ENCODE measurements at regions not wholly inside any gene's neighbourhood (a gene's known extent, or its start where the extent isn't known, plus 50 kb on each side); places are given as distances from the start of the nearest gene placed in this dataset.

DNA sequence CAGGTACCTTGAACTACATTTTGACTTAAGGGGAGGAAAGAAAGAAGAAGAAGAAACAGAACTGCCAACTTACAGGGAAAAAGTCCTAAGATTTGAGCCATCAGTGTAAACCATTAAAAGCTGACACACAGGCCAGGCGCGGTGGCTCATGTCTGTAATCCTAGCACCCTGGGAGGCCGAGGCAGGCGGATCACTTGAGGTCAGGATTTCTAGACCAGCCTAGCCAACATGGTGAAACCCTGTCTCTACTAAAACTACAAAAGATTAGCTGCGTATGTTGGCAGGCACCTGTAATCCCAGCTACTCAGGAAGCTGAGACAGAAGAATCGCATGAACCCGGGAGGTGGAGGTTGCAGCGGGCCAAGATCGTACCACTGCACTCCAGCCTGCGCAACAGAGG lies 389.7 kb upstream of the FAM241A start:
- H3K4me3 ChIP-seq (ENCODE audit: low read length in 3 of 3) = no peak overlapping the region
- H3K9me3 ChIP-seq (ENCODE audit: control insufficient read depth in 3 of 3, low read length in 3 of 3) = no peaks in the 10 kb centered on the region
- no peak overlapping the region for H3K27ac ChIP-seq (ENCODE audit: low read depth, low read length)
- no peak overlapping the region for H3K9ac ChIP-seq (ENCODE audit: low read depth in 1 of 3, low read length in 3 of 3)
- H3K27me3 ChIP-seq (ENCODE audit: control insufficient read depth in 3 of 3, insufficient read depth in 3 of 3, low read length in 3 of 3) = no peaks in the 10 kb centered on the region
- no peaks in the 10 kb centered on the region for H3K36me3 ChIP-seq (ENCODE audit: control insufficient read depth in 3 of 3, insufficient read depth in 3 of 3, low read length in 3 of 3)
- H3K4me1 ChIP-seq (ENCODE audit: control insufficient read depth in 3 of 3, insufficient read depth in 3 of 3, low read length in 3 of 3) = no peaks in the 10 kb centered on the region

DNA sequence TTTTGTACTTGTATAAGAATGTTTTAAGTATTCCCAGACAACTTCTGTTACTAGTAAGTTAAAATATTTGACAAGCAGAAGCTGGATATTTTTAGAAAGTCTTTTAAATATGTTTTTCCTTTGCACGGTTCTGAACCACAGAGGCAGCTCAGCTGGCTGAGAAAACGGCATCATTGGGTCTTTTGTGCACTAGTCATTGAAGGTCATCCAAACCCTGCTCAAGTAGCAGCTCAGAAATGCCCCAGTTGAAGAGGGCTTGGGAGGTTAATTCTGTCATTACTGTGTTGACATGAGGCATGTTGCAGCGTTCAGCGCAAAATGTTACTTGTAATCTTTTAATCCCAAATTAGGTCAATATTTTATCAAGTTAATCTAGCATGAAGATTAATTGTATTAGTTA lies 383.7 kb upstream of the FAM241A start:
- Histone ChIP-seq H3K27me3 (ENCODE audit: control insufficient read depth in 3 of 3, insufficient read depth in 3 of 3, low read length in 3 of 3) (no peaks in the 10 kb centered on the region), H3K4me1 (ENCODE audit: control insufficient read depth in 3 of 3, insufficient read depth in 3 of 3, low read length in 3 of 3) (no peaks in the 10 kb centered on the region), H3K9me3 (ENCODE audit: control insufficient read depth in 3 of 3, low read length in 3 of 3) (peaks cover 0 to 4% (median 0%) of the 10 kb centered on the region in 3 donors), H3K27ac (ENCODE audit: low read depth, low read length) (no peak overlapping the region), H3K36me3 (ENCODE audit: control insufficient read depth in 3 of 3, insufficient read depth in 3 of 3, low read length in 3 of 3) (no peaks in the 10 kb centered on the region), H3K4me3 (ENCODE audit: low read length in 3 of 3) (no peak overlapping the region), H3K9ac (ENCODE audit: low read depth in 1 of 3, low read length in 3 of 3) (no peak overlapping the region)

DNA sequence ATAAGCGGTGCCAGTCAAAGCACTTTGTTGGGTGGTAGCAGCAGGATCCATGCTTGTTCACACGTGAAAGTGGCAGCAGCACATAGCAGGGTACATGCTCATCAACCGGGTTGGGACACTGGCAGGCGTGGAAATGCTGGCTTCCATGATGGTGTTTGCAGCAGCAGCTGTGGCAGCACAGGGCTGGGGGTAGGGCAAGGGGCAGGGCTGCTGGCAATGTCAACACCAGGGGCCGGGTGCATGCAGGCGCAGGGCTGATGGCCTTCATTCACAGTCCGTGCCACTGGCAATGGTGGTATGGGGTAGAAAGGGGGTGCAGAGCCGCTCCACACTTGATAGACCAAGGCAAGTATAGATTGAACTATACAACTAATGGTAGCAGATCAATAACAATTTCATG lies 374.7 kb upstream of the FAM241A start:
- Histone ChIP-seq H3K4me3 (ENCODE audit: low read length in 3 of 3) (no peak overlapping the region), H3K9me3 (ENCODE audit: control insufficient read depth in 3 of 3, low read length in 3 of 3) (no peaks in the 10 kb centered on the region), H3K36me3 (ENCODE audit: control insufficient read depth in 3 of 3, insufficient read depth in 3 of 3, low read length in 3 of 3) (no peaks in the 10 kb centered on the region), H3K9ac (ENCODE audit: low read depth in 1 of 3, low read length in 3 of 3) (no peak overlapping the region), H3K27ac (ENCODE audit: low read depth, low read length) (no peak overlapping the region), H3K4me1 (ENCODE audit: control insufficient read depth in 3 of 3, insufficient read depth in 3 of 3, low read length in 3 of 3) (no peaks in the 10 kb centered on the region), H3K27me3 (ENCODE audit: control insufficient read depth in 3 of 3, insufficient read depth in 3 of 3, low read length in 3 of 3) (peaks cover 0 to 3% (median 0%) of the 10 kb centered on the region in 3 donors)

DNA sequence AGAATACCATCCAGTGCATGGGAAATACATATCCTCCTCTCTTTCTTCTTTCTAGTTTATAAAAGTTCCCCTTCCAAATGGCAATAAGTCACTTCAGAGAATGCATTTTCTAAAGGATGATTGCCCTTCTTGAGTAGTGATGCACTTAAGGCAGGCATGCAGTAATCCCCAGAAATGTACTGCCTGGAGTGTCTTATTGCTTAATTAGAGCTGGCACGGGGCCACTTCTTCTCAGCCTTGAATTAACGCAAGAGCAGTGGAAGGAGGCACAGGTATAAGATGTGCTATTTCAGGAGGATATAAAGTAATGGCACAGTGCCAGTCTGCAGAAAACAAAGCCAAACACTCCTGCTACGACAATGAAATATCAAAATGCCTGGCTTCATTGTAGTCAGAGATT lies 371.4 kb upstream of the FAM241A start:
- Histone ChIP-seq H3K4me3 (ENCODE audit: low read length in 3 of 3) (no peak overlapping the region), H3K27ac (ENCODE audit: low read depth, low read length) (no peak overlapping the region), H3K9ac (ENCODE audit: low read depth in 1 of 3, low read length in 3 of 3) (no peak overlapping the region), H3K4me1 (ENCODE audit: control insufficient read depth in 3 of 3, insufficient read depth in 3 of 3, low read length in 3 of 3) (no peaks in the 10 kb centered on the region), H3K9me3 (ENCODE audit: control insufficient read depth in 3 of 3, low read length in 3 of 3) (no peaks in the 10 kb centered on the region), H3K36me3 (ENCODE audit: control insufficient read depth in 3 of 3, insufficient read depth in 3 of 3, low read length in 3 of 3) (no peaks in the 10 kb centered on the region), H3K27me3 (ENCODE audit: control insufficient read depth in 3 of 3, insufficient read depth in 3 of 3, low read length in 3 of 3) (peaks cover 0 to 3% (median 0%) of the 10 kb centered on the region in 3 donors)

DNA sequence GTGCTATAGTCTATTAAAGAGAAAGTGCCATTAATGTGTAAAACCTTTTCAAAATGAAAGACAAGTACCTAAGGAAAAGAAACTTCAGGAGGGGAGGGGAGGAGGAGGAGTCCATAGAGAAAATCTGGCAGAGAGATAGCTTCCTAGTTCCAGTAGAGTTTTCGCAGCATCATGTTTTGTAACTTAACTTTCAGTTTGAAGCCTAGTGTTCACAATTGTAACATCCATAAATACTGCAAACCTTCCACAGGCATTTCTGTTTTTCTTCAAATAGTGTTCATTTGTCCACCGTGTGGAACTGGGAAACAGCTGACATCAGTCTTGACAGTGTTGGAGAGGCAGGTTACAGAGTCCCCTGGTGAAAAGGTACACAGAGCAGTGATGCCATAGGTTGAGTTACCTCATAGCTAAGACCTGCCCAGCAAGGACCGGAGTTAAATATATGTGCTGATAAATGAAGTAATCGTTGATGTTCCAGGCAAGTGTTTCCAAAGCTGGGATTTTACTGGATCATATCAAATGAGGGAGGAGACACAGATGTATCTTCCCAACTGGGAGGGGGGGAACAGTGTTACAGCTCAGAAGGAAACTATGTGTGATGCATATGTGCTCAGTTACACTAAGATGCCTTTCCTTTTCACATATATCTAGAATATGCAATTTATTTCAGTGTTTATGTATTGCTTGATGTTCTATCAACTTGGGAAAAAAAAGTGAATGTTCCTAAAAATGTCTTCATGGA lies 369.5 kb upstream of the FAM241A start:
- H3K27ac ChIP-seq (ENCODE audit: low read depth, low read length) = no peak overlapping the region
- H3K27me3 ChIP-seq (ENCODE audit: control insufficient read depth in 3 of 3, insufficient read depth in 3 of 3, low read length in 3 of 3) = no peaks in the 10 kb centered on the region

DNA sequence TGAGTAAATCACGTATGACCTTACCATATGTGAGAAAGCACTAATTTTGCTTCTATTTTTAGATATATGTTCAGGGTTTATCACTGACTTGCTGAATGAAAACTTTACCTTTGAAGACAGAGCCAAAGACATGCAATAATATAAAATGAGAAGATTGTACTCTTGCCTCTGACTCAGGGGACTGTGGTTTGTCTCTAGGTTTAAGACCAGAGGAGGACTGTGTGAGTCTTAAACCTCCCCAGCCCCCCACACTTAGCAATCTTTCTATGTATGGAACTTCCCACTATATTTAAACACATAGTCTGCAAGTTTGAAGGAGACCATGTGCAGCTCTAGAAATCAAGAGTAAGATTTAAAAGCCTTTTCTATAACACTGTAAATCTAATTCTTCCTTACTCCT lies 368.7 kb upstream of the FAM241A start:
- H3K27ac ChIP-seq (ENCODE audit: low read depth, low read length) = no peak overlapping the region
- H3K9ac ChIP-seq (ENCODE audit: low read depth in 1 of 3, low read length in 3 of 3) = no peak overlapping the region
- H3K9me3 ChIP-seq (ENCODE audit: control insufficient read depth in 3 of 3, low read length in 3 of 3) = no peaks in the 10 kb centered on the region
- no peak overlapping the region for H3K4me3 ChIP-seq (ENCODE audit: low read length in 3 of 3)
- H3K4me1 ChIP-seq (ENCODE audit: control insufficient read depth in 3 of 3, insufficient read depth in 3 of 3, low read length in 3 of 3) = no peaks in the 10 kb centered on the region
- H3K27me3 ChIP-seq (ENCODE audit: control insufficient read depth in 3 of 3, insufficient read depth in 3 of 3, low read length in 3 of 3) = no peaks in the 10 kb centered on the region
- H3K36me3 ChIP-seq (ENCODE audit: control insufficient read depth in 3 of 3, insufficient read depth in 3 of 3, low read length in 3 of 3) = no peaks in the 10 kb centered on the region

More for the DNA sequence above, 369.5 kb upstream of the FAM241A start:
- H3K36me3 ChIP-seq (ENCODE audit: control insufficient read depth in 3 of 3, insufficient read depth in 3 of 3, low read length in 3 of 3) = no peaks in the 10 kb centered on the region
- no peak overlapping the region for H3K9ac ChIP-seq (ENCODE audit: low read depth in 1 of 3, low read length in 3 of 3)
- H3K4me1 ChIP-seq (ENCODE audit: control insufficient read depth in 3 of 3, insufficient read depth in 3 of 3, low read length in 3 of 3) = no peaks in the 10 kb centered on the region
- no peaks in the 10 kb centered on the region for H3K9me3 ChIP-seq (ENCODE audit: control insufficient read depth in 3 of 3, low read length in 3 of 3)
- no peak overlapping the region for H3K4me3 ChIP-seq (ENCODE audit: low read length in 3 of 3)

DNA sequence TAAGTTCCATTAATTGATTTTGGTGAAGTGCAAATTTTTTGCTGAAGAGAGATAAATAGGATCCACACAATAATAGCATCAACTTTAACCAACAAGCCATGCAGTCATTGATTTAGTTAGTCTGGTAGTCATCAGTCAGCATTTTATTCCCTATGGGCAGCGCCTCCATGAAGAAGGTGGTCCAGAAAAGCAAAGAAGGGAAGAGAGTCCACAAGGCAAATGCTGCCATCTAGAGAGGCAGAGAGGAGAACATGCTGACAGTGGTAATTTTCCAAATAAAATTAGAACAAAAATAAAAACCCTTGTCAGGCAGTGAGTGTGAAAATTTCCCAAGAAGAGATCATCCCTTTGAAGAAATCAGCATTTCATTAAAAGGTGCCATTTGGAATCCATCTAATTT lies 366.7 kb upstream of the FAM241A start:
- H3K9ac ChIP-seq (ENCODE audit: low read depth in 1 of 3, low read length in 3 of 3) = no peak overlapping the region
- no peak overlapping the region for H3K4me3 ChIP-seq (ENCODE audit: low read length in 3 of 3)
- H3K27ac ChIP-seq (ENCODE audit: low read depth, low read length) = no peak overlapping the region
- no peaks in the 10 kb centered on the region for H3K27me3 ChIP-seq (ENCODE audit: control insufficient read depth in 3 of 3, insufficient read depth in 3 of 3, low read length in 3 of 3)
- no peaks in the 10 kb centered on the region for H3K9me3 ChIP-seq (ENCODE audit: control insufficient read depth in 3 of 3, low read length in 3 of 3)
- H3K36me3 ChIP-seq (ENCODE audit: control insufficient read depth in 3 of 3, insufficient read depth in 3 of 3, low read length in 3 of 3) = no peaks in the 10 kb centered on the region
- no peaks in the 10 kb centered on the region for H3K4me1 ChIP-seq (ENCODE audit: control insufficient read depth in 3 of 3, insufficient read depth in 3 of 3, low read length in 3 of 3)

DNA sequence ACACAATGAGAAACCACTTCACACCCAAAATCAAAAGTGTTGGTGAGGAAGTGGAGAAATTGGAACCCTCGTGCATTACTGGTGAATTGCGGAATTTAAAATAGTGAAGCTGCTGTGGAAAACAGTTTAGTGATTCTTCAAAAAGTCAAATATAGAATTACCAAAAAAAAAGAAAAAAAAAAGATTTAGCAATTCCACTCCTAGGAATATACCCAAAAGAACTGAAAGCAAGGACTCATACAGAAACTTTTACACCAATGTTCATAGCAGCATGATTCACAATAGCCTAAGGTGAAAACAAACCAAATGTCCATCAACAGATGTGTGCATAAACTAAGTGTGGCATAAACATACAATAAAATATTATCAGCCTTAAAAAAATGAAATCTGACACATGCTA lies 364.3 kb upstream of the FAM241A start:
- Histone ChIP-seq H3K9ac (ENCODE audit: low read depth in 1 of 3, low read length in 3 of 3) (no peak overlapping the region), H3K4me1 (ENCODE audit: control insufficient read depth in 3 of 3, insufficient read depth in 3 of 3, low read length in 3 of 3) (no peaks in the 10 kb centered on the region), H3K36me3 (ENCODE audit: control insufficient read depth in 3 of 3, insufficient read depth in 3 of 3, low read length in 3 of 3) (no peaks in the 10 kb centered on the region), H3K9me3 (ENCODE audit: control insufficient read depth in 3 of 3, low read length in 3 of 3) (no peaks in the 10 kb centered on the region), H3K4me3 (ENCODE audit: low read length in 3 of 3) (no peak overlapping the region), H3K27ac (ENCODE audit: low read depth, low read length) (no peak overlapping the region), H3K27me3 (ENCODE audit: control insufficient read depth in 3 of 3, insufficient read depth in 3 of 3, low read length in 3 of 3) (no peaks in the 10 kb centered on the region)

DNA sequence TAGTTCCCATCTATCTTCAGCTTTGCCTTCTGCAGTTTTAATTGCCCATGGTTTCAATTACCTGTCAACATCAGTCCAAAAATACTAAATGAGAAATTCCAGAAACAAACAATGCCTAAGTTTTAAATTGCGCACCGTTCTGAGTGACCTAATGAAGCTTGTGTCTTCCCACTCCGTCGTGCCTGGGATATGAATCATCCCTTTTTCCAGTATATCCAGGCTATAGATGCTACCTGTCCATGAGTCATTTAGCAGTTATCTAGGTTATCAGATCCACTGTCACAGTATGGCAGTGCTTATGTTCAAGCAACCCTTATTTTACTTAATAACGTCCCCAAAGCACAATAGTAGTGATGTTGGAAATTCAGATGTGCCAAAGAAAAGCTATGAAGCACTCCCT lies 363.6 kb upstream of the FAM241A start:
- no peaks in the 10 kb centered on the region for H3K36me3 ChIP-seq (ENCODE audit: control insufficient read depth in 3 of 3, insufficient read depth in 3 of 3, low read length in 3 of 3)
- H3K9me3 ChIP-seq (ENCODE audit: control insufficient read depth in 3 of 3, low read length in 3 of 3) = no peaks in the 10 kb centered on the region
- no peak overlapping the region for H3K27ac ChIP-seq (ENCODE audit: low read depth, low read length)
- no peaks in the 10 kb centered on the region for H3K27me3 ChIP-seq (ENCODE audit: control insufficient read depth in 3 of 3, insufficient read depth in 3 of 3, low read length in 3 of 3)
- H3K4me1 ChIP-seq (ENCODE audit: control insufficient read depth in 3 of 3, insufficient read depth in 3 of 3, low read length in 3 of 3) = no peaks in the 10 kb centered on the region
- no peak overlapping the region for H3K9ac ChIP-seq (ENCODE audit: low read depth in 1 of 3, low read length in 3 of 3)
- H3K4me3 ChIP-seq (ENCODE audit: low read length in 3 of 3) = no peak overlapping the region

DNA sequence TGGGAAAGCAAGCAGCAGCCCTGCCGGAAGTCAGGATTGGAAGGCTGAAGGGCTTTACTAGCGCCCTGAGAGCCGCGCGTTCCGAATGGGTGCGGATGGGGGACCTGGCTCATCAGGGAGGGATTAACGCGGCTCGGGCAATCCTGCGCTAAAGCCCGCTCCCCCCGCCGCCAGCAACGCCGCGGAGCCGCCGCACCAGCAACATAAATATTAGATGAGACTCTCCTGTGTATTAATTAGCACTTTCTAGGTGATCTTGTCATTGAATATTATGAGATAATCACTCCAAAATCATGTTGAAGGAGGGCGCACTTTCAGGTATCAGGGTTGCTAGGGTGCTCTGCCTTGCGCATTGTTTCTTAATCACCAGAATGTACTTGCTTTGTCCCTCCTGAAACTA lies 357.2 kb upstream of the FAM241A start:
- no peak overlapping the region for H3K9ac ChIP-seq (ENCODE audit: low read depth in 1 of 3, low read length in 3 of 3)
- peaks cover 0 to 2% (median 0%) of the 10 kb centered on the region in 3 donors for H3K27me3 ChIP-seq (ENCODE audit: control insufficient read depth in 3 of 3, insufficient read depth in 3 of 3, low read length in 3 of 3)
- no peaks in the 10 kb centered on the region for H3K4me1 ChIP-seq (ENCODE audit: control insufficient read depth in 3 of 3, insufficient read depth in 3 of 3, low read length in 3 of 3)
- H3K36me3 ChIP-seq (ENCODE audit: control insufficient read depth in 3 of 3, insufficient read depth in 3 of 3, low read length in 3 of 3) = no peaks in the 10 kb centered on the region
- H3K27ac ChIP-seq (ENCODE audit: low read depth, low read length) = no peak overlapping the region
- no peaks in the 10 kb centered on the region for H3K9me3 ChIP-seq (ENCODE audit: control insufficient read depth in 3 of 3, low read length in 3 of 3)
- no peak overlapping the region for H3K4me3 ChIP-seq (ENCODE audit: low read length in 3 of 3)
